Neuronal stem cell (in vitro differentiated cells): ENCODE measurements at regions not wholly inside any gene's neighbourhood (a gene's known extent, or its start where the extent isn't known, plus 50 kb on each side); places are given as distances from the start of the nearest gene placed in this dataset.
A peak's percentile ranks its signal among the peaks of the same experiment; 100 is the strongest.

Experiments used
- DNase-seq: peaks from one replicate; pipeline ENCODE4 v3.0.0-alpha.2; 2013; ENCODE audit warnings: low spot score
- H2AFZ ChIP-seq: one replicate; pipeline ENCODE4 v1.6.1; 2013; ENCODE audit warnings: mild to moderate bottlenecking, low read length, inconsistent platforms
- H2AK5ac ChIP-seq: 2 replicates; pipeline ENCODE4 v1.6.1; 2013; ENCODE audit warnings: low read depth, mild to moderate bottlenecking, inconsistent platforms, low read length, moderate library complexity, mixed read lengths
- H2BK120ac ChIP-seq: 2 replicates; pipeline ENCODE4 v1.6.1; 2013; ENCODE audit warnings: low read depth, mild to moderate bottlenecking, inconsistent platforms, low read length, moderate library complexity, mixed read lengths
- H2BK12ac ChIP-seq: one replicate; pipeline ENCODE4 v1.6.1; 2013; ENCODE audit warnings: low read length, inconsistent platforms
- H2BK15ac ChIP-seq: 2 replicates; pipeline ENCODE4 v1.6.1; 2013; ENCODE audit warnings: mild to moderate bottlenecking, low read length, inconsistent platforms, mixed read lengths
- H2BK5ac ChIP-seq: one replicate; pipeline ENCODE4 v1.6.1; 2013; ENCODE audit warnings: inconsistent platforms, mild to moderate bottlenecking, low read length, moderate library complexity
- H3K14ac ChIP-seq: one replicate; pipeline ENCODE4 v1.6.1; 2013; ENCODE audit warnings: low read length, inconsistent platforms
- H3K18ac ChIP-seq: 2 replicates; pipeline ENCODE4 v1.6.1; 2013; ENCODE audit warnings: low read length, inconsistent platforms
- H3K23ac ChIP-seq: 2 replicates; pipeline ENCODE4 v1.6.1; 2013; ENCODE audit warnings: low read depth, mild to moderate bottlenecking, mixed read lengths, low read length, inconsistent platforms; ENCODE audit not compliant: poor library complexity
- H3K27ac ChIP-seq: replicated peaks from 3 replicates; pipeline ENCODE4 v1.5.1; 2013; ENCODE audit warnings: low read length, inconsistent platforms
- H3K27me3 ChIP-seq, 3 experiments: 2 replicates each; pipeline ENCODE4 v1.6.1; 2013; ENCODE audit warnings: low read length in 3 of 3, mild to moderate bottlenecking in 2 of 3, inconsistent platforms in 1 of 3, low read depth in 1 of 3, mixed read lengths in 1 of 3, moderate library complexity in 1 of 3; ENCODE audit not compliant: control insufficient read depth in 3 of 3, insufficient read depth in 3 of 3
- H3K36me3 ChIP-seq, 2 donors: replicated peaks in 1 of 2; 2 replicates each; pipeline ENCODE4 v1.6.1; 2013; ENCODE audit warnings: low read length in 2 of 2; ENCODE audit not compliant: control insufficient read depth in 2 of 2, insufficient read depth in 2 of 2
- H3K4ac ChIP-seq: 2 replicates; pipeline ENCODE4 v1.6.1; 2013; ENCODE audit warnings: inconsistent platforms, mild to moderate bottlenecking, low read length, moderate library complexity
- H3K4me1 ChIP-seq, 2 donors: 1 replicate in 1 of 2; 2 replicates in 1 of 2; pipeline ENCODE4 v1.6.1; 2013; ENCODE audit warnings: low read length in 2 of 2, low read depth in 1 of 2; ENCODE audit not compliant: control insufficient read depth in 2 of 2, insufficient read depth in 1 of 2
- H3K4me2 ChIP-seq: one replicate; pipeline ENCODE4 v1.6.1; 2013; ENCODE audit warnings: mild to moderate bottlenecking, low read length, inconsistent platforms; ENCODE audit not compliant: insufficient read depth, poor library complexity, severe bottlenecking
- H3K4me3 ChIP-seq, 2 donors: 2 replicates each; pipeline ENCODE4 v1.5.1; 2013; ENCODE audit warnings: low read length in 2 of 2, mild to moderate bottlenecking in 2 of 2, inconsistent platforms in 1 of 2, moderate library complexity in 1 of 2
- H3K79me1 ChIP-seq: one replicate; pipeline ENCODE4 v1.6.1; 2013; ENCODE audit warnings: low read depth, mild to moderate bottlenecking, inconsistent platforms, low read length, moderate library complexity
- H3K9ac ChIP-seq: one replicate; pipeline ENCODE4 v1.6.1; 2013; ENCODE audit warnings: mild to moderate bottlenecking, low read depth, low read length, inconsistent platforms; ENCODE audit not compliant: poor library complexity
- H3K9me3 ChIP-seq, 2 donors: replicated peaks in 1 of 2; 2 replicates each; pipeline versions ENCODE3 to v1.6.1; 2013; ENCODE audit warnings: low read length in 2 of 2, mild to moderate bottlenecking in 2 of 2, inconsistent platforms in 1 of 2, low read depth in 1 of 2, mixed read lengths in 1 of 2, moderate library complexity in 1 of 2; ENCODE audit not compliant: control insufficient read depth in 2 of 2, insufficient read depth in 1 of 2
- H4K8ac ChIP-seq: one replicate; pipeline ENCODE4 v1.6.1; 2013; ENCODE audit warnings: low read depth, mild to moderate bottlenecking, inconsistent platforms, low read length, moderate library complexity
- H4K91ac ChIP-seq: one replicate; pipeline ENCODE4 v1.6.1; 2013; ENCODE audit warnings: low read length, low read depth, mild to moderate bottlenecking, inconsistent platforms; ENCODE audit not compliant: poor library complexity
- WGBS, 2 donors: extraction: QIAGEN DNeasy Blood & Tissue Kit; methylation state at CpG; one replicate each; pipeline ENCODE4 v1.1.7; 2013; ENCODE audit warnings: missing lambda C conversion rate in 2 of 2, mixed read lengths in 1 of 2; ENCODE audit not compliant: insufficient read length in 2 of 2, insufficient replicate concordance in 1 of 2; ENCODE audit errors: extremely low coverage in 2 of 2; 5-methylcytosine and 5-hydroxymethylcytosine counted together

- H4K91ac ChIP-seq, result no peak overlapping the region
- WGBS, 2 donors, result no CpG with 5 or more reads among the region's 51 CpGs
- peak overlapping the region; percentile 79 for H3K14ac ChIP-seq
- H3K4me3 ChIP-seq, result peak overlapping the region; percentile 63 to 92
- no peak overlapping the region for H2BK12ac ChIP-seq
- H2BK120ac ChIP-seq, result no peak overlapping the region
- H3K27me3 ChIP-seq, result no peaks in the 10 kb centered on the region
- DNase-seq, result peak; percentile 97
- peaks cover 0 to 10% of the 10 kb centered on the region in 2 donors for H3K4me1 ChIP-seq
- H3K79me1 ChIP-seq, result no peaks in the 10 kb centered on the region
- peak overlapping the region; percentile 100 for H3K23ac ChIP-seq
- H2BK15ac ChIP-seq, result peak overlapping the region; percentile 56
- peak overlapping the region; percentile 97 for H2BK5ac ChIP-seq
- H4K8ac ChIP-seq, result no peak overlapping the region
- H3K18ac ChIP-seq, result peak overlapping the region; percentile 98
- H2AK5ac ChIP-seq, result peak overlapping the region; percentile 43
- peak overlapping the region; percentile 51 for H2AFZ ChIP-seq
- peak overlapping the region; percentile 97 for H3K27ac ChIP-seq
- peak overlapping the region; percentile 94 for H3K9ac ChIP-seq
- no peaks in the 10 kb centered on the region for H3K36me3 ChIP-seq
- H3K4ac ChIP-seq, result no peak overlapping the region
- peak overlapping the region; percentile 80 for H3K4me2 ChIP-seq
- H3K9me3 ChIP-seq, result no peaks in the 10 kb centered on the region
Observed at GRCh38 chr6:27146706-27147505, 100.6 kb upstream of the PRSS16 start.

- Histone ChIP-seq H4K91ac (no peak overlapping the region), H3K18ac (no peak overlapping the region), H2BK12ac (no peak overlapping the region), H3K4me2 (no peak overlapping the region), H3K14ac (no peak overlapping the region), H3K4ac (no peak overlapping the region), H3K9ac (no peak overlapping the region), H3K9me3 (no peaks in the 10 kb centered on the region), H3K36me3 (no peaks in the 10 kb centered on the region), H2BK120ac (no peak overlapping the region), H2AFZ (no peak overlapping the region), H3K4me1 (peaks cover 0 to 10% of the 10 kb centered on the region in 2 donors), H2BK15ac (no peak overlapping the region), H3K79me1 (no peaks in the 10 kb centered on the region), H4K8ac (no peak overlapping the region), H3K27ac (no peak overlapping the region), H3K23ac (no peak overlapping the region), H2AK5ac (no peak overlapping the region), H2BK5ac (no peak overlapping the region), H3K27me3 (no peaks in the 10 kb centered on the region), H3K4me3 (no peak overlapping the region)
- no peak for DNase-seq
- WGBS, 2 donors, result no CpG with 5 or more reads among the region's 2 CpGs
Observed at GRCh38 chr6:27148404-27148795, 99.1 kb upstream of the PRSS16 start.

- no peak for DNase-seq
- WGBS, 2 donors, result no CpG with 5 or more reads among the region's 1 CpG
- no peak overlapping the region for H2BK120ac ChIP-seq
- no peak overlapping the region for H2AFZ ChIP-seq
- H3K14ac ChIP-seq, result no peak overlapping the region
- peak overlapping the region; percentile 50 for H3K27ac ChIP-seq
- no peak overlapping the region for H3K4me3 ChIP-seq
- no peak overlapping the region for H3K4ac ChIP-seq
- peak overlapping the region; percentile 90 for H2BK12ac ChIP-seq
- peak overlapping the region; percentile 92 for H2BK15ac ChIP-seq
- H3K36me3 ChIP-seq, result no peaks in the 10 kb centered on the region
- H2BK5ac ChIP-seq, result no peak overlapping the region
- peak overlapping the region; percentile 71 for H3K18ac ChIP-seq
- no peak overlapping the region for H4K8ac ChIP-seq
- no peak overlapping the region for H2AK5ac ChIP-seq
- H4K91ac ChIP-seq, result no peak overlapping the region
- no peak overlapping the region for H3K9ac ChIP-seq
- no peaks in the 10 kb centered on the region for H3K9me3 ChIP-seq
- peaks cover 0 to 10% of the 10 kb centered on the region in 2 donors for H3K4me1 ChIP-seq
- H3K27me3 ChIP-seq, result no peaks in the 10 kb centered on the region
- H3K23ac ChIP-seq, result no peak overlapping the region
- no peak overlapping the region for H3K4me2 ChIP-seq
- H3K79me1 ChIP-seq, result no peaks in the 10 kb centered on the region
Observed at GRCh38 chr6:27149150-27149549, 98.4 kb upstream of the PRSS16 start.

- no peak overlapping the region for H3K4me3 ChIP-seq
- no peak overlapping the region for H4K8ac ChIP-seq
- no peaks in the 10 kb centered on the region for H3K4me1 ChIP-seq
- no peak overlapping the region for H3K23ac ChIP-seq
- no peak overlapping the region for H4K91ac ChIP-seq
- no peak overlapping the region for H3K4me2 ChIP-seq
- H3K36me3 ChIP-seq, result no peaks in the 10 kb centered on the region
- peaks cover 0 to 3% (median 0%) of the 10 kb centered on the region in 3 experiments for H3K27me3 ChIP-seq
- H2AFZ ChIP-seq, result no peak overlapping the region
- no peak overlapping the region for H2BK15ac ChIP-seq
- H3K14ac ChIP-seq, result no peak overlapping the region
- no peak overlapping the region for H2AK5ac ChIP-seq
- no peak overlapping the region for H3K18ac ChIP-seq
- H3K9me3 ChIP-seq, result no peaks in the 10 kb centered on the region
- no peak overlapping the region for H3K4ac ChIP-seq
- no peak overlapping the region for H2BK5ac ChIP-seq
- WGBS, 2 donors, result no CpG with 5 or more reads among the region's 1 CpG
- no peak overlapping the region for H2BK120ac ChIP-seq
- H3K27ac ChIP-seq, result no peak overlapping the region
- DNase-seq, result no peak
- H2BK12ac ChIP-seq, result no peak overlapping the region
- no peak overlapping the region for H3K9ac ChIP-seq
- no peaks in the 10 kb centered on the region for H3K79me1 ChIP-seq
Observed at GRCh38 chr6:27154696-27155095, 92.8 kb upstream of the PRSS16 start.
